Hepatocyte (in vitro differentiated cells): ENCODE measurements at regions not wholly inside any gene's neighbourhood (a gene's known extent, or its start where the extent isn't known, plus 50 kb on each side); places are given as distances from the start of the nearest gene placed in this dataset.

Experiments used
- DNase-seq: peaks from one replicate; pipeline ENCODE4 v3.0.0-alpha.2; 2016; ENCODE audit warnings: low spot score
- H2AFZ ChIP-seq: fragments of 200-600 bp; sonication (generic); 2 replicates; pipeline ENCODE4 v1.6.0; 2016; ENCODE audit warnings: antibody characterized with exemption, mild to moderate bottlenecking
- H3K27ac ChIP-seq: fragments of 200-600 bp; sonication (generic); 2 replicates; pipeline ENCODE4 v1.5.1; 2016; ENCODE audit warnings: mild to moderate bottlenecking
- H3K27me3 ChIP-seq: fragments of 200-600 bp; sonication (generic); 2 replicates; pipeline ENCODE4 v1.6.1; 2016
- H3K36me3 ChIP-seq: fragments of 200-600 bp; sonication (generic); replicated peaks from 2 replicates; pipeline ENCODE4 v1.5.1; 2016; ENCODE audit warnings: low read depth; ENCODE audit not compliant: insufficient read depth
- H3K4me1 ChIP-seq: fragments of 200-600 bp; sonication (generic); 2 replicates; pipeline ENCODE4 v1.5.1; 2016; ENCODE audit warnings: mild to moderate bottlenecking, moderate library complexity; ENCODE audit not compliant: insufficient read depth
- H3K4me2 ChIP-seq: fragments of 200-600 bp; sonication (generic); 2 replicates; pipeline ENCODE4 v1.6.0; 2016
- H3K4me3 ChIP-seq: fragments of 200-600 bp; sonication (generic); 2 replicates; pipeline ENCODE4 v1.5.1; 2016; ENCODE audit warnings: mild to moderate bottlenecking
- H3K79me2 ChIP-seq: fragments of 200-600 bp; sonication (generic); 2 replicates; pipeline ENCODE4 v1.6.0; 2017; ENCODE audit warnings: mild to moderate bottlenecking
- H3K9me2 ChIP-seq: fragments of 200-600 bp; sonication (generic); replicated peaks from 2 replicates; pipeline ENCODE4 v1.6.0; 2017; ENCODE audit warnings: mild to moderate bottlenecking; ENCODE audit not compliant: insufficient read depth
- H3K9me3 ChIP-seq: fragments of 200-600 bp; sonication (generic); 2 replicates; pipeline ENCODE4 v1.5.1; 2016; ENCODE audit warnings: low read depth, mild to moderate bottlenecking
- H4K20me1 ChIP-seq: fragments of 200-600 bp; sonication (generic); 2 replicates; pipeline ENCODE4 v1.6.0; 2016; ENCODE audit warnings: mild to moderate bottlenecking; ENCODE audit not compliant: insufficient read depth, poor library complexity, severe bottlenecking
- EZH2 ChIP-seq: fragments of 200-600 bp; sonication (generic); IDR thresholded peaks from 2 replicates; pipeline ENCODE4 v1.6.1; 2016; ENCODE audit warnings: antibody characterized with exemption, mild to moderate bottlenecking, borderline replicate concordance
- EZH2phosphoT487 ChIP-seq: fragments of 200-600 bp; sonication (generic); IDR thresholded peaks from one replicate; pipeline ENCODE4 v1.6.1; 2018; ENCODE audit warnings: antibody characterized with exemption, mild to moderate bottlenecking, low read depth, moderate library complexity; ENCODE audit not compliant: unreplicated experiment, severe bottlenecking
- WGBS: methylation state at CpG from one replicate; pipeline ENCODE4 v1.1.6; 2016; ENCODE audit warnings: low lambda C conversion rate; ENCODE audit errors: missing lambda C conversion rate; 5-methylcytosine and 5-hydroxymethylcytosine counted together
- TF ChIP-seq, protein P1 (sequence below): fragments of 200-600 bp; sonication (generic); IDR thresholded peaks from 2 replicates; pipeline ENCODE4 v1.5.1; 2016; ENCODE audit warnings: antibody characterized with exemption, mild to moderate bottlenecking; ENCODE audit not compliant: poor library complexity

DNA sequence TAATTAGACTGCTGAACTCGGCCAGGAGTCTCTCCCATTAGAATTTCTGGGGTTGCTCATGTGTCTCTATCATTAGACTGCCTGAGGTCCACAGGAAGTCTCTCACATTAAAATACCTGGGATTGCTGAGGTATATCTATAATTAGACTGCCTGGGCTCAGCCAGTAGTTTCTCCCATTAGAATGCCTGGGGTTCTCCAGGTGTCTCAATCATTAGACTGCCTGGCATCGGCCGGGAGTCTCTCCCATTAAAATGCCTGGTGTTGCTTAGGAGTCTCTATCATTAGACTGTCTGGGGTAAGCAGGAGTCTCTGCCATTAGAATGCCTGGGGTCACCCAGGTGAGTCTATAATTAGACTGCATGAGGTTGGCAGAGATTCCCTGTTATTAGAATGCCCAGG, 2233.4 kb downstream of the TP53TG3F start:
- H3K36me3 ChIP-seq = no peaks in the 10 kb centered on the region
- H4K20me1 ChIP-seq = no peaks in the 10 kb centered on the region
- no peak overlapping the region for H3K4me3 ChIP-seq
- H3K4me2 ChIP-seq = no peak overlapping the region
- H3K27me3 ChIP-seq = no peaks in the 10 kb centered on the region
- peaks cover 10% of the 10 kb centered on the region for H3K9me3 ChIP-seq
- no peaks in the 10 kb centered on the region for H3K79me2 ChIP-seq
- WGBS = 79% methylated on average over 3 of the region's 3 CpGs
- no peaks in the 10 kb centered on the region for H3K9me2 ChIP-seq
- H3K27ac ChIP-seq = no peak overlapping the region
- no peak overlapping the region for H2AFZ ChIP-seq
- no peaks in the 10 kb centered on the region for H3K4me1 ChIP-seq
- TF ChIP-seq, protein P1, sequence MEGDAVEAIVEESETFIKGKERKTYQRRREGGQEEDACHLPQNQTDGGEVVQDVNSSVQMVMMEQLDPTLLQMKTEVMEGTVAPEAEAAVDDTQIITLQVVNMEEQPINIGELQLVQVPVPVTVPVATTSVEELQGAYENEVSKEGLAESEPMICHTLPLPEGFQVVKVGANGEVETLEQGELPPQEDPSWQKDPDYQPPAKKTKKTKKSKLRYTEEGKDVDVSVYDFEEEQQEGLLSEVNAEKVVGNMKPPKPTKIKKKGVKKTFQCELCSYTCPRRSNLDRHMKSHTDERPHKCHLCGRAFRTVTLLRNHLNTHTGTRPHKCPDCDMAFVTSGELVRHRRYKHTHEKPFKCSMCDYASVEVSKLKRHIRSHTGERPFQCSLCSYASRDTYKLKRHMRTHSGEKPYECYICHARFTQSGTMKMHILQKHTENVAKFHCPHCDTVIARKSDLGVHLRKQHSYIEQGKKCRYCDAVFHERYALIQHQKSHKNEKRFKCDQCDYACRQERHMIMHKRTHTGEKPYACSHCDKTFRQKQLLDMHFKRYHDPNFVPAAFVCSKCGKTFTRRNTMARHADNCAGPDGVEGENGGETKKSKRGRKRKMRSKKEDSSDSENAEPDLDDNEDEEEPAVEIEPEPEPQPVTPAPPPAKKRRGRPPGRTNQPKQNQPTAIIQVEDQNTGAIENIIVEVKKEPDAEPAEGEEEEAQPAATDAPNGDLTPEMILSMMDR = no peak
- TF ChIP-seq EZH2 = no peak
- no peak for TF ChIP-seq EZH2phosphoT487
- no peak for DNase-seq

DNA sequence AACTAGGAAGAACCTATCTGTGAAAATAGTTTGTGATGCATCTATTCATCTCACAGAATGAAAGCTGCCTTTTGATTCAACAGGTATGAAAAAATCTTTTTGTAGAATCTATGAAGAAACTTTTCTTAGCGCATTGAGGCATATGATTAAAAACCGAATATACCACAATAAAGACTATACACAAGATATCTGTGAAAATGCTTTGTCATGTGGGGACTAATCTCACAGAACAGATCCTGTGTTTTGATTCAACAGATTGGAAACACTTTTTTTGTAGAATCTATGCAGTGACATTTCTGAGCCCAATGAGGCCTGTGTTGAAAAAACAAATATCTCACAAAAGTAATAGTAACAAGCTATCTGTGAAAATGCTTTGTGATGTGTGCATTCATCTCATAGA, 2247.5 kb downstream of the TP53TG3F start:
- H3K4me2 ChIP-seq = no peak overlapping the region
- 83% methylated on average over 2 of the region's 2 CpGs for WGBS
- no peaks in the 10 kb centered on the region for H3K27me3 ChIP-seq
- TF ChIP-seq EZH2 = no peak
- TF ChIP-seq, protein P1 = no peak
- no peak for TF ChIP-seq EZH2phosphoT487
- H3K9me3 ChIP-seq = peaks cover 22% of the 10 kb centered on the region
- no peaks in the 10 kb centered on the region for H4K20me1 ChIP-seq
- no peak overlapping the region for H3K27ac ChIP-seq
- H2AFZ ChIP-seq = no peak overlapping the region
- H3K4me1 ChIP-seq = no peaks in the 10 kb centered on the region
- no peaks in the 10 kb centered on the region for H3K36me3 ChIP-seq
- H3K9me2 ChIP-seq = no peaks in the 10 kb centered on the region
- H3K4me3 ChIP-seq = no peak overlapping the region
- no peaks in the 10 kb centered on the region for H3K79me2 ChIP-seq
- no peak for DNase-seq

DNA sequence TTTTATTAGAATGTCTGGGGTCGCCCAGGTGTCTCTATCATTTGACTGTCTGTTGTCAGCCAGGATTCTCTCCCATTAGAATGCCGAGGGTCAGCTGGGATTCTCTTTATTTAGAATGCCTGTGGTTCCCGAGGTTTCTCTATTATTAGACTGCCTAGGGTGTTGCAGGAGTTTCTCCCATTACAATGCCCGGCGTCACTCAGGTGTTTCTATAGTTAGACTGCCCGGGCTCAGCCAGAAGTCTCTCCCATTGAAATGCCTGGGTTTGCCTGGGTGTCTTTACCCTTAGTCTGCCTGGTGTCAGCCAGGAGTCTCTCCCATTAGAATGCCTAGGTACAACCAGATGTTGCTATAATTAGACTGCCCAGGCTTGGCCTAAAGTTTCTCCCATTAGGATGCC, 2252.0 kb downstream of the TP53TG3F start:
- no peaks in the 10 kb centered on the region for H4K20me1 ChIP-seq
- no peak overlapping the region for H3K27ac ChIP-seq
- no peak overlapping the region for H3K4me3 ChIP-seq
- no peak for DNase-seq
- no peaks in the 10 kb centered on the region for H3K79me2 ChIP-seq
- no peaks in the 10 kb centered on the region for H3K36me3 ChIP-seq
- whole genome bisulfite sequencing = 66% methylated on average over 6 of the region's 6 CpGs
- H3K9me3 ChIP-seq = peaks cover 12% of the 10 kb centered on the region
- H3K27me3 ChIP-seq = no peaks in the 10 kb centered on the region
- H3K4me1 ChIP-seq = no peaks in the 10 kb centered on the region
- TF ChIP-seq, protein P1 = no peak
- no peak for TF ChIP-seq EZH2
- no peak for TF ChIP-seq EZH2phosphoT487
- no peak overlapping the region for H3K4me2 ChIP-seq
- no peak overlapping the region for H2AFZ ChIP-seq
- no peaks in the 10 kb centered on the region for H3K9me2 ChIP-seq

DNA sequence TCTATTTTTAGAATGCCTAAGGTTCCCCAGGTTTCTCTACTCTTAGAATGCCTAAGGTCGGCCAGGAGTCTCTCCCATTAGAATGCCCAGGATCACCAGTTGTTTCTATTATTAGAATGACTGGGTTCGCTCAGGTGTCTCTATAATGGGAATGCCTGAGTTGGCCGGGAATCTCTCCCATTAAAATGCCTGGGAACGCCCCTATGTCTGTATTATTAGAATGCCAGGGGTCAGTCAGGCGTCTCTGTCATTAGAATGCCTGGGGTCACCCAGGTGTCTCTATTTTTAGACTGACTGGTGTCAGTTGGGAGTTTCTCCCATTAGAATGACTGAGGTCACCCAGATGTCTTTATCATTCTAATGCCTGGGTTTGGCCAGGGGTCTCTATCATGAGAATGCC, 2252.5 kb downstream of the TP53TG3F start:
- Histone ChIP-seq H3K9me3 (peaks cover 12% of the 10 kb centered on the region), H3K9me2 (no peaks in the 10 kb centered on the region), H2AFZ (no peak overlapping the region), H3K27me3 (no peaks in the 10 kb centered on the region), H3K27ac (no peak overlapping the region), H3K79me2 (no peaks in the 10 kb centered on the region), H4K20me1 (no peaks in the 10 kb centered on the region), H3K4me2 (no peak overlapping the region), H3K4me3 (no peak overlapping the region), H3K36me3 (no peaks in the 10 kb centered on the region), H3K4me1 (no peaks in the 10 kb centered on the region)
- WGBS = 57% methylated on average over 5 of the region's 5 CpGs
- TF ChIP-seq, protein P1 = no peak
- TF ChIP-seq EZH2phosphoT487 (no peak), EZH2 (no peak)
- DNase-seq = no peak
